Lower leg skin (tissue), 4 donors: ENCODE measurements at regions not wholly inside any gene's neighbourhood (a gene's known extent, or its start where the extent isn't known, plus 50 kb on each side); places are given as distances from the start of the nearest gene placed in this dataset.
"Not testable (repeated sequence)": the region's sequence is repeated elsewhere in the genome, so short reads cannot be mapped to it uniquely, and the experiment has no call there.

Source experiments
- DNase-seq, 2 donors: peaks; one replicate each; pipeline ENCODE4 v3.0.0-alpha.2; 2019; ENCODE audit warnings: low spot score in 2 of 2
- H3K4me3 ChIP-seq: fragments of 200-600 bp; sonication (generic); 2 replicates; pipeline ENCODE4 v1.5.1; 2017; ENCODE audit warnings: mild to moderate bottlenecking, low read depth; ENCODE audit not compliant: poor library complexity, severe bottlenecking
- CTCF ChIP-seq, 3 donors: fragments of 450-650 bp; IDR thresholded peaks; one replicate each; pipeline ENCODE4 v1.5.1; 2016; ENCODE audit warnings: antibody characterized with exemption in 3 of 3, mild to moderate bottlenecking in 3 of 3, moderate library complexity in 2 of 3
- POLR2A ChIP-seq, 2 donors: fragments of 450-650 bp; IDR thresholded peaks; one replicate each; pipeline ENCODE4 v1.6.1; 2016 to 2017; ENCODE audit warnings: antibody characterized with exemption in 2 of 2, mild to moderate bottlenecking in 1 of 2, moderate library complexity in 1 of 2
- WGBS, 2 donors: methylation state at CpG; one replicate each; pipeline ENCODE4 v1.1.5; 2018; 5-methylcytosine and 5-hydroxymethylcytosine counted together
- intact Hi-C: fragments of 100-400 bp; cut with DNase I; formaldehyde crosslinking; loops from one replicate; pipeline ENCODE4 v1.15.0; 2023; ENCODE audit warnings: low total_unique reads

- 94 to 96% methylated on average over 2 of the region's 2 CpGs for WGBS, 2 donors
- no peak for TF ChIP-seq CTCF (IDR thresholded peaks at IDR 0.05)
- TF ChIP-seq POLR2A (IDR thresholded peaks at IDR 0.05): no peak
- intact Hi-C loops: no loop called here
- no peak for DNase-seq
- H3K4me3 ChIP-seq: no peak overlapping the region
Observed at GRCh38 chr5:111927191-111927590, 170.2 kb upstream of the NREP start.

- H3K4me3 ChIP-seq: no peak overlapping the region
- intact Hi-C loops: no loop called here
- no peak for TF ChIP-seq POLR2A (IDR thresholded peaks at IDR 0.05)
- no peak for TF ChIP-seq CTCF (IDR thresholded peaks at IDR 0.05)
- DNase-seq: no peak
- 94 to 96% methylated on average over 3 of the region's 3 CpGs for WGBS, 2 donors
Observed at GRCh38 chr5:111926026-111926425, 169.0 kb upstream of the NREP start.

GRCh38 chr5:111922344-111922743 is 165.3 kb upstream of the NREP start:
- no peak overlapping the region for H3K4me3 ChIP-seq
- WGBS, 2 donors: 90 to 91% methylated on average over 4 of the region's 4 CpGs
- intact Hi-C loops: no loop called here
- TF ChIP-seq POLR2A (IDR thresholded peaks at IDR 0.05): no peak
- no peak for TF ChIP-seq CTCF (IDR thresholded peaks at IDR 0.05)
- no peak for DNase-seq

GRCh38 chr5:111921691-111922090 is 164.7 kb upstream of the NREP start:
- DNase-seq, H3K4me3 ChIP-seq, intact Hi-C loops: not testable (repeated sequence)
- WGBS, 2 donors: 93 to 99% methylated on average over 2 of the region's 2 CpGs

GRCh38 chr5:111914966-111915636 is 158.1 kb upstream of the NREP start:
- no peak for DNase-seq
- no peak overlapping the region for H3K4me3 ChIP-seq
- TF ChIP-seq POLR2A (IDR thresholded peaks at IDR 0.05) (no peak), CTCF (IDR thresholded peaks at IDR 0.05) (no peak)
- intact Hi-C loops: no loop called here
- WGBS, 2 donors: 63 to 64% methylated on average over 1 of the region's 1 CpG

- TF ChIP-seq POLR2A (IDR thresholded peaks at IDR 0.05): no peak
- TF ChIP-seq CTCF (IDR thresholded peaks at IDR 0.05): no peak
- intact Hi-C loops: no loop called here
- no peak for DNase-seq
- WGBS, 2 donors: 47 to 53% methylated on average over 5 of the region's 5 CpGs
- H3K4me3 ChIP-seq: no peak overlapping the region
Observed at GRCh38 chr5:111902436-111902835, 145.4 kb upstream of the NREP start.
